Panc1 (cell line): ENCODE measurements at regions not wholly inside any gene's neighbourhood (a gene's known extent, or its start where the extent isn't known, plus 50 kb on each side); places are given as distances from the start of the nearest gene placed in this dataset.

Experiments used
- ATAC-seq: fragments of 200-7000 bp; cut with Tn5 transposase; 2 replicates; pipeline ENCODE4 v1.9.1; 2020; ENCODE audit warnings: mild to moderate bottlenecking, moderate library complexity
- BruUV-seq: library from RNA; stranded (reverse); fragments of 400-500 nt; replicated peaks from 2 replicates; lab custom pipeline; 2021; lab: Mats Ljungman, UMichigan
- CTCF ChIA-PET: fragments of 300-600 bp; sonication (Branson Sonifier 250); formaldehyde crosslinking; loops from one replicate; lab custom pipeline; 2022; ENCODE audit warnings: antibody characterized with exemption; lab: Charles Lee
- POLR2A ChIA-PET: fragments of 300-600 bp; sonication (Branson Sonifier 250); formaldehyde crosslinking; loops from one replicate; lab custom pipeline; 2022; ENCODE audit warnings: antibody characterized with exemption; lab: Charles Lee
- DNase-seq: peaks from one replicate; pipeline ENCODE4 v3.0.0-alpha.2; 2010; ENCODE audit warnings: low read depth, low spot score
- H3K27ac ChIP-seq: 2 replicates; pipeline ENCODE4 v1.5.1; 2011; ENCODE audit warnings: mild to moderate bottlenecking, low read length, inconsistent platforms
- H3K27me3 ChIP-seq: fragments of 200-500 bp; sonication (Bioruptor generic); 2 replicates; pipeline ENCODE4 v1.6.0; 2014; ENCODE audit warnings: low read length, inconsistent platforms; ENCODE audit not compliant: control insufficient read depth, insufficient read depth
- H3K36me3 ChIP-seq: fragments of 200-500 bp; sonication (Bioruptor generic); 2 replicates; pipeline ENCODE4 v1.5.1; 2014; ENCODE audit warnings: inconsistent platforms, mild to moderate bottlenecking, low read length, moderate library complexity; ENCODE audit not compliant: control insufficient read depth, insufficient read depth
- H3K4me1 ChIP-seq: 2 replicates; pipeline ENCODE4 v1.5.1; 2011; ENCODE audit warnings: inconsistent platforms, mild to moderate bottlenecking, low read length, moderate library complexity; ENCODE audit not compliant: control insufficient read depth, insufficient read depth
- H3K4me3 ChIP-seq, 2 experiments: 2 replicates each; pipeline ENCODE4 v1.5.1; 2011 to 2012; ENCODE audit warnings: low read depth in 2 of 2, low read length in 2 of 2, mild to moderate bottlenecking in 2 of 2, inconsistent platforms in 1 of 2, moderate library complexity in 1 of 2
- H3K9me3 ChIP-seq: fragments of 200-500 bp; sonication (Bioruptor generic); 2 replicates; pipeline ENCODE4 v1.5.1; 2014; ENCODE audit warnings: low read depth, mild to moderate bottlenecking, inconsistent platforms, low read length, moderate library complexity; ENCODE audit not compliant: control insufficient read depth, insufficient read depth
- CTCF ChIP-seq: fragments of 450-650 bp; IDR thresholded peaks from 2 replicates; pipeline ENCODE4 v1.5.1; 2017; ENCODE audit warnings: mild to moderate bottlenecking
- POLR2AphosphoS5 ChIP-seq: IDR thresholded peaks from 2 replicates; pipeline ENCODE4 v1.6.1; 2012; ENCODE audit warnings: mild to moderate bottlenecking, low read depth, low read length, moderate library complexity
- REST ChIP-seq, 2 experiments: IDR thresholded peaks; 2 replicates each; pipeline ENCODE4 v1.6.1; 2011 to 2012; ENCODE audit warnings: low read depth in 2 of 2, control low read depth in 1 of 2, low read length in 1 of 2, mild to moderate bottlenecking in 1 of 2, moderate library complexity in 1 of 2; ENCODE audit not compliant: insufficient read depth in 1 of 2
- SIN3A ChIP-seq: IDR thresholded peaks from 2 replicates; pipeline ENCODE4 v1.6.1; 2012; ENCODE audit warnings: low read depth, mild to moderate bottlenecking, low read length, moderate library complexity, borderline replicate concordance; ENCODE audit not compliant: insufficient read depth
- TCF7L2 ChIP-seq: IDR thresholded peaks from 2 replicates; pipeline ENCODE4 v1.6.1; 2011; ENCODE audit warnings: mild to moderate bottlenecking, low read depth, low read length, inconsistent platforms
- in situ Hi-C: cut with HindIII; loops from 2 replicates; pipeline ENCODE4 v1.10.0; 2016; ENCODE audit warnings: low sequenced_read_pairs, low pct_unique_long_range_greater_than_20kb
- intact Hi-C: fragments of 100-400 bp; cut with micrococcal nuclease; formaldehyde crosslinking; loops from one replicate; pipeline ENCODE4 v1.10.0; 2022; ENCODE audit not compliant: unreplicated experiment

- H3K4me3 ChIP-seq = no peak overlapping the region
- no peaks in the 10 kb centered on the region for H3K9me3 ChIP-seq
- H3K36me3 ChIP-seq = no peaks in the 10 kb centered on the region
- intact Hi-C loops (no loop called here), in situ Hi-C loops (no loop called here)
- DNase-seq (no peak), ATAC-seq (no peak)
- H3K27ac ChIP-seq = no peak overlapping the region
- H3K27me3 ChIP-seq = peaks cover 2% of the 10 kb centered on the region; the same call in 1 of the 2 replicates
- CTCF ChIA-PET = no interaction called here
- no peak for TF ChIP-seq TCF7L2
- TF ChIP-seq REST (IDR thresholded peaks at IDR 0.05; ENCODE audit: insufficient read depth in 1 of 2, low read depth in 2 of 2, low read length in 1 of 2) = no peak
- TF ChIP-seq CTCF = no peak
- no peak for TF ChIP-seq POLR2AphosphoS5
- TF ChIP-seq SIN3A = no peak
- BruUV-seq = no TSS peak
- POLR2A ChIA-PET = no interaction called here
- no peaks in the 10 kb centered on the region for H3K4me1 ChIP-seq
These were observed 219.5 kb upstream of the ATP5MC3 start for GRCh38 chr2:175400975-175401374.

- intact Hi-C loops = no loop called here
- ATAC-seq (no peak), DNase-seq (no peak)
- Histone ChIP-seq H3K9me3 (no peaks in the 10 kb centered on the region), H3K4me3 (no peak overlapping the region), H3K27ac (no peak overlapping the region), H3K4me1 (no peaks in the 10 kb centered on the region), H3K36me3 (no peaks in the 10 kb centered on the region), H3K27me3 (peaks cover 2% of the 10 kb centered on the region; the same call in 1 of the 2 replicates)
- TF ChIP-seq SIN3A (no peak), CTCF (no peak), POLR2AphosphoS5 (no peak), REST (IDR thresholded peaks at IDR 0.05; ENCODE audit: insufficient read depth in 1 of 2, low read depth in 2 of 2, low read length in 1 of 2) (no peak), TCF7L2 (no peak)
- in situ Hi-C loops = no loop called here
- CTCF ChIA-PET = no interaction called here
- POLR2A ChIA-PET = no interaction called here
- BruUV-seq = no TSS peak
These were observed 217.8 kb upstream of the ATP5MC3 start for GRCh38 chr2:175399326-175399725.
